ENCODE measurements at regions not wholly inside any gene's neighbourhood (a gene's known extent, or its start where the extent isn't known, plus 50 kb on each side); places are given as distances from the start of the nearest gene placed in this dataset.

DNA sequence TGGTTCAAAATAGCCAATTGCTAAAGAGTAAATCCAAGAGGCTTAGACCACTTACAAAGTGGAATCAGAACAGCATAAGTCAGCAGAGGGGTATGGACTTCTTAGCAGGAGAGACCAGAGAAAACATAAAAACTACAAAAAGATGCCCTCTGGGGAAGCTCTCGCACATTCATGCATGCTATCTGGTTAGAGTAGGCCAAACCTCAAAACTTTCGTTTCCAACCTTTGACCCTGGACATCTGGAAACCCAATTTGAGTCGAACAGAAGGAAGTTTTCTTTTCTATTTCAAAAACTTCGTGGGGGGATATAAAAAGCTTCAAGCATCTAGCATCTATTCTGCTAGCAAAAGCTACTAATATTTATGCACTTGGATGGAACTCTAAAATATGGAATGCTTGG, 523.9 kb upstream of the AGTR1 start:
- TF ChIP-seq ELF4 (IDR thresholded peaks at IDR 0.05) (no peak), SP1 (IDR thresholded peaks at IDR 0.05) (no peak)

Data from HEK293T (cell line).